GM19240 (cell line): ENCODE measurements at regions not wholly inside any gene's neighbourhood (a gene's known extent, or its start where the extent isn't known, plus 50 kb on each side); places are given as distances from the start of the nearest gene placed in this dataset.

Experiments
- DNase-seq: peaks from one replicate; pipeline ENCODE4 v3.0.0; 2011; ENCODE audit warnings: low spot score; ENCODE audit not compliant: insufficient read length

- no peak for DNase-seq
Measured at GRCh38 chr2:220396287-220396686, 768.9 kb downstream of the SLC4A3 start.

GRCh38 chr2:220410296-220410695 lies 782.9 kb downstream of the SLC4A3 start:
- DNase-seq = no peak

DNA sequence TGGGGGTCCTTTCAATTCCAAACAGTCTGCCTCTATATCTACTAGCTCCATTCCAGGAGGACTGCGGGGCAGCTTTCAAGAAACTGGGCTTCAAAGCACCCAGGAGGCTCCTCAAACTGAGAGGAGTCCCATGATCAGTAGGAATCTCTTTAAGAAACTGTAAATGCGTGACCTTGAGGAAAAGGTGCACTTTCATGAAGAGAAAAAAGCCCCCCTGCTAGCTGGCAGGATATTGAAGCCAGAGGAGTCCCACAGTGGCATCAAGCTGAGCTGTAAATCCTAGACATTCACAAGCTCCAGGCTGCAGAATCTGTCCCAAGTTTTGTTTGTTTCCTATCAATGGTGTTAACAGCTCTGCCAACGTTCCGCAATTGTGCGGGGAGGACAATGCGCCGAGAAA lies 790.1 kb downstream of the SLC4A3 start:
- DNase-seq = no peak

DNA sequence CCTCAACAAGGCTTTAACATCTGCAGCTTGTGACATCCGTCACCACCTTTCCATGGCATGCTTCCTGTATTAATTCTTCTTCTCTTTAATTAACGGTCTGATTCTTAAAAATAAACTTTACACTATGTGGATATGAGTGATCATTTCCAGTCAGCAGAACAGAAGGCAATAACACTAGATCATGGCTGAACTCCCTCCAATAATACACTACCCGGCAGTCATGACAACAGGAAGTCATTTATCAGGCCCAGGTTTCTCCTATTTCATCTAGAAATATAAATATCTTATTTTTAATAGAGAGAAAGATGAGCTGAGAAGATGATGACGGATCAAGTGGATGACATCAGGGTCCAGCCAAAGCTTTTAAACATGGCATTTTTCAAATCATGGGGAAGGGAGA lies 792.2 kb downstream of the SLC4A3 start:
- no peak for DNase-seq

DNA sequence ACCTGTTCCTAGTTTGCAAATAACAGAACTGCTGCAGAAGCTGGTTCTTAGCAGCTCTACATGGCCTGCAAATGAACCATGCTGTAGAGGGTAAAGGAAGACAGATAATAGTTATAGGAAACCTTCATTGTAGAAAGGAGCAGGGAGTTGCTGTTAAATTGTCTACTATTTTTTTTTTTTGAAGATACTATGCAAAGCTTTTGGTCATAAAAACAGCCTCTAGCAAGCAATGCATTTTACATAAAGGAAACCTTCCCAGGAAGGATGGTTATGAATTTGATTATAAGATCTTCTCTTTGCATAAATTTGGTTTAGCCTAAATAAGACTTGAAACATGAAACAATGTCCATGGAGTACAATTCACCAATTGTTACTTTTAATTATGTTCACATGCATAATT lies 793.4 kb downstream of the SLC4A3 start:
- DNase-seq = no peak

DNA sequence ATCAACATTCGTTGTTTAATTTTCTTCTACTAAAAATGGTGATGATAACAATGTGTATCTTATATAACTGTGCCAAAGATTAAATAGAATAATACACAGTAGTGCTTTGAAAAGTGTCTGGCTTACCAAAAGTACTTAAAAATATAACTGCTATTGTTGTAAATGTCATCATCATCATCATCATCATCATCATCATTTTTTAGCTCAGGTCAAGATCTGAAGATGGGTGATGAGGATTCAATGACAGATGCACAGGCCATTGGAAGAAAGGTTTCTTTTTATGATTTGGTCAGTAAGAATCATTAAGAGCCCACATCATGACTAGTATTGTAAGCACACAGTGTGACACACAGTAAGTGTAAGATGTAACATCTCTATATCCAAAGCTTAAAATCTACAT lies 795.2 kb downstream of the SLC4A3 start:
- DNase-seq = no peak

- DNase-seq = no peak
Measured at GRCh38 chr2:220424561-220424960, 797.1 kb downstream of the SLC4A3 start.

DNA sequence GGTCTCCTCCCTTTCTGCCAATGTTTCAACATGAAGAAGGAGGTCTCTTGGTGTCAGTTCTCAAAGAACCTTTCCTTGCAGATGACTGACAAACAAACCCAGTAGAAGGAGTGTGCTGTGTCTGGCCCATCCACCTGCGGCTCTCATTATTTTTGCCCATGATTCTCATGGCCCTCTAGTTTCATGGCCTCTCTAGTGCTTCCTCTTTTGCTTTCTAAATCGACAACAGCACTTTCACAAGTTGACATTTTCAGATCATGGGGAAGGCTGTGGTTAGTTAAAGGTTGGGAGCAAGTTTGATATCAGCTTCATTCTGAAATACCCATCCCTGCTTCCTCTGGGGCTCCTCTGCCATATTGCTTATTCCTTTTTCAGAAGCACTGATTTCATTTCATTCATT lies 805.2 kb downstream of the SLC4A3 start:
- DNase-seq = no peak

DNA sequence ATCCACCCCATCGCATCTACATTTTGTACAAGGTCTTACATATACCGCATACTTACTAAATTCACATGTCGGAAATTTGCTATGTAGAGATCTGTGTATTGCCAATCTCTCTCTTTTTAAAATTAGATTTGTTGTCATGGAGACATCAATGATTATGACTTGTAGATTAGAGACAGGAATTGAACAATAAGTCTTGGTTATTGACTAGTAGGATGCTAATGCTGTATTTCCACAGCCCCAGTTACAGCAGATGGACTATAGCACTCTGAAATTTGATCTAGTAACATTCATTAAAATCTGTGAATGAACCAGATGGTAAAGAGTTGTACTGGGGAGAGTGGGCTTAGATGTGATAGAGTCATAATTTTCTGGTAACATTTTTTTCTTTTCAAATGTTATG lies 805.7 kb downstream of the SLC4A3 start:
- DNase-seq = no peak

DNA sequence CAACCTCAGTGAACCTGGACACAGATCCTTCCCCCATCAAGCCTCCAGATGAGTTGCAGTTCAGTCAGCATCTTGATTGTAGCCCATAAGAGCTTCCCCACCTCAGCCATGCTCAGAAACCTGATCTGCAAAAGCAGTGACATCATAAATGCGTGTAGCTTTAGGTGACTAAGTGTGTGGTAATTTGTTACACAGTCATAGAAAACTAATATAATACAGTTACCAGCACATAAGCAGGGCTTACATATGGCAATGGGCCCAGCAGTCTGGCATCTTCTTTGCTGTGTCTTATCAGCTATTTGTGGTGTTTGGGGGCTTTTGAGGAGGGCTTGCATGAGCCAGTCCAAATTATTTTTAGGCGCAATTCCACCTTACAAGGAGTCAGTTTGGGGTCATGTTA lies 807.0 kb downstream of the SLC4A3 start:
- DNase-seq = no peak

DNA sequence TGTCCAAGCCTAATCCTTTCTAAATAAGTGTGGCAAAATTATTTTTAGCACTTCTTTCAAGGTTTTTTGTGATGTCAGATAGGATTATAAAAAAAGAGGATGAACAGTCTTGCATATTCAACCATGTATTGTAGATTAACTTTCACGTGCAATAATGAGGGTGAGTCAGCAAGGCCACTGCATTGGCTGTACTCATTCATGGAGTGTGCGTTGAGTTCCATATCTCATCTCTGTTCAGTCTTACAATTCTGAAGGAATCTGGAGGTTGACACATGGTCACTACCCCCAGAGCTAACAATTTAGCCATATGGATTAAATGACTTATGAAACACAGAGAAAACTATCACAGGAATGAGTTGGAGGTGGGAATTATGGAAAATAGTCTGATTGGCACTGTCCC lies 810.5 kb downstream of the SLC4A3 start:
- no peak for DNase-seq

DNA sequence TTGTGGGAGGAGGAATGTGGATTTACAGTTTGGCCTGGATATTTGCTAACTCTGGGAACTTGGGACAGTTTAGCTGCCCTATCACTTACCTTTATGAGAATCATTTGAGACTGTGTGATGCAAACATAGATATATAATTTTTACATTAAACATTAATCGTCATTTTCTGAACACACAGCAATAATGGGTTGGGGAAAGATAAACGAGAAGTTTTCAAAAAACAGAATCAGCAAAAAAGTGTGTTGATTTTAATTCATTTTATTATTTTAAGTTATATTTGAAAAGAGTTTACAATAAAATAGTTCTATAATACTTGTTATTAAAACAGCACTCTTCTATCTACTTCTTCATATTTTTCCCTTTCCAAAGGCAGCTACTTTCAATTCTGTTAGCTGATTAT lies 813.3 kb downstream of the SLC4A3 start:
- no peak for DNase-seq

DNA sequence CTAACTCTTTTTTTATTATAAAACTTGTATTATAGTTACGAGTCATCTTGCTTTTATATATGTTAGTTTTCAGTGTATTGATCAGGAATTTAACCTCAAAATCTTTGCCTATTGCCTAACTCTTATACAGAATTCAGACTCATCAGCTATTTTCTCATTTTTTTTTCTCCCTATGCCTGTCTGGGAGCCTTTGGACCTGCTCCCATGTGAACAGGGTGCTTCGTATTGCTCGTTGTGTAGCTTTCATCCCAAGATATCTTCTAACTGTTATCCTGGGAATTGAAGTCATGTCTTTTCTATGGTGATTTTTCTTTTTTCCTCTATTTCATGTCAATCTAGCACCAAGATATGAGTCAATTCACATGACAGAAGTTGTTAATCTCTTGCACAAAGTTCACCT lies 814.0 kb downstream of the SLC4A3 start:
- no peak for DNase-seq

- DNase-seq = no peak
Measured at GRCh38 chr2:220442012-220442411, 814.6 kb downstream of the SLC4A3 start.

DNA sequence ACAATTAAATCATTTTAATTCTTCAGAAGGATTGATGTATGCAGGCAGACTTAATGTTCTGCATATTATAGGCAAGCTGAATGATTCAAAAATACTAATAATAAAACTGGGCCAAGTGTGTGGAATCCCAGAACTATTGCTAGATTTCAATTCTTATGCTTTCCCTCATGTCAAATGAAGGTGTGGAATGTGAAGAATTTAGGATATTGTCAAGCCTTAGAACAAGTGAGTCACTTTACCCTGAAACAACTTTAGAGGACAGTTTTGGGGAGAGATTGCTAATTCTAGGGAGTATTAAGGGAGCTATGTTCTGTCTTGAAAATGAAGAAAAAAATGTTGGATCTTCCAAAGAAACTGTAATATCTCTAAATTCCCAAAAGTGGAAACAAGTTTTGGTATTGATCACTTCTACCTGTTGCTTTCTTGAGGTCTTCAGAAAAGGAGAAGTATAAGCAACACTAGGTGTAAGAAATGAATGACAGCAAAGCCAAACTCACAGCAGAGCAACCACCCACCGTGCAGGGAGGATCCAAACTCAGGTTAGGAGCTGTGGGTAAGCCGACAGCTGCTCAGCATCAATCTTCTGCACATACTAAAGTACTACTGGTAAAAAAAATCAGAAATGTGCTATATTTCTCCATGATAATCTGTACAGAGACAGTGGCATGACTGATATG lies 818.1 kb downstream of the SLC4A3 start:
- DNase-seq = no peak

- no peak for DNase-seq
Measured at GRCh38 chr2:220446106-220446712, 818.8 kb downstream of the SLC4A3 start.

- no peak for DNase-seq
Measured at GRCh38 chr2:220450846-220451245, 823.4 kb downstream of the SLC4A3 start.

GRCh38 chr2:220451438-220451837 lies 824.0 kb downstream of the SLC4A3 start:
- DNase-seq = no peak

- no peak for DNase-seq
Measured at GRCh38 chr2:220452561-220452960, 825.1 kb downstream of the SLC4A3 start.

DNA sequence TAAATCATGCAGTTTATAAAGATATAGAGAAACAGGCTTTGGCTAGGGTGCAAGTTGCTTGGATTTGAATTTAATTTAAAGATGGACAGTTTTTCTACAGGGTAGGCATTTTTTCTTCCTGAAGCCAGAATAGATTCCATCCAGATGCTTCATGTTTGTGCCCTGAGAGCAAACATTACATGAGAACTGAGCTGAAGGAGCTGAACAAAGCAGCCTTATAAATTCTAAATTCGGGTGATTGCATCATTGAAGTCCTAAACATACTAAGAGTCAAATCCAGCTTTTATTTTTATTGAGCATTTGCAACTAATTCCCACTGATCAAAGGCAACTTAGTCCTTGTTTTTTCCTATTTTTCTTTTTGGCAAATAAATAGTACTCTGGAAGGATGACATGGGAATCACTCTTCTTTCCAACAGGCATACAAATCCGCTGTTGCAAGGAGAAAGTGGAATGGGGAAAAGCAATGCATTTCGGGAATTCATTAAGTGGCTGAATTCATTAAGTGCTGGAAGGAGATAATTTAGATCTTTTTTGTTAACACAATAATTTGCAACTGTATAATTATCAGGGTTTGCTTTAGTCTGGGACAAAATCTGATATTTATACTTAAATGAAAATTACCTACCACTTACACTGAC lies 828.0 kb downstream of the SLC4A3 start:
- no peak for DNase-seq

DNA sequence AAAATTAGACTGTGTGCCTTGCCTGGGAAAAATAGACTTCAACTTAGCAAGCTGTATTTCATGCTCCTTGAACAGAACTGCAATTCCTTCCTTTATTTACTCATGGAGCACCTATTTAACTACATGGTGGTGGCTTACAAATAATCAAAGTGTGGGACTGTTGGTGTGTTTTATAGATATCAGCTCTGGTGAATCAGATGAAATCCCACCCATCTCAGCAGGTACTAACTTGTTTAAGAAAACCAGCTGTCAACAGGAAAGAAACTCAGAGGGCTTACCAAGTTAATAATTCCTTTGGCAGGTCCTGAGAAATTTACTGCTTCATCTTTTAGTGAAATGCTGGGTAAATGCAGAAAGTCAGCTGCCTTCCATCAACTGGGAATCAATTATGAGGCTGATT lies 830.6 kb downstream of the SLC4A3 start:
- no peak for DNase-seq

GRCh38 chr2:220460257-220460985 lies 833.0 kb downstream of the SLC4A3 start:
- DNase-seq = no peak
